Omental fat pad (tissue), 3 donors: ENCODE measurements at regions not wholly inside any gene's neighbourhood (a gene's known extent, or its start where the extent isn't known, plus 50 kb on each side); places are given as distances from the start of the nearest gene placed in this dataset.
"Not testable (repeated sequence)": the region's sequence is repeated elsewhere in the genome, so short reads cannot be mapped to it uniquely, and the experiment has no call there.

Experiments used
- ATAC-seq: fragments of 150-250 bp; one replicate; pipeline ENCODE4 v1.9.1; 2016; ENCODE audit warnings: mild to moderate bottlenecking, moderate library complexity; ENCODE audit not compliant: low FRiP score
- DNase-seq: peaks from one replicate; pipeline ENCODE4 v3.0.0-alpha.2; 2019; ENCODE audit warnings: low spot score
- CTCF ChIP-seq, 3 donors: fragments of 450-650 bp; IDR thresholded peaks; one replicate each; pipeline ENCODE4 v1.5.1; 2016 to 2017; ENCODE audit warnings: antibody characterized with exemption in 3 of 3, mild to moderate bottlenecking in 3 of 3, moderate library complexity in 2 of 3

- no peak for ATAC-seq
- DNase-seq = no peak
- TF ChIP-seq CTCF (IDR thresholded peaks at IDR 0.05) = no peak
Measured at GRCh38 chr3:147333098-147333497, 73.2 kb downstream of the ZIC4 start.

GRCh38 chr3:147328711-147329110, 77.6 kb downstream of the ZIC4 start:
- no peak for ATAC-seq

GRCh38 chr3:147324356-147324755, 82.0 kb downstream of the ZIC4 start:
- DNase-seq = no peak
- no peak for ATAC-seq
- no peak for TF ChIP-seq CTCF (IDR thresholded peaks at IDR 0.05)

More at GRCh38 chr3:147328711-147329110, 77.6 kb downstream of the ZIC4 start:
- TF ChIP-seq CTCF (IDR thresholded peaks at IDR 0.05) = no peak
- DNase-seq = no peak

- no peak for ATAC-seq
- no peak for DNase-seq
- no peak for TF ChIP-seq CTCF (IDR thresholded peaks at IDR 0.05)
Measured at GRCh38 chr3:147318900-147319299, 87.4 kb downstream of the ZIC4 start.

GRCh38 chr3:147317080-147317479, 89.3 kb downstream of the ZIC4 start:
- not testable (repeated sequence) for ATAC-seq, DNase-seq

GRCh38 chr3:147313513-147313912, 92.8 kb downstream of the ZIC4 start:
- ATAC-seq = no peak
- DNase-seq = no peak
- no peak for TF ChIP-seq CTCF (IDR thresholded peaks at IDR 0.05)

- ATAC-seq (no peak), DNase-seq (no peak)
- TF ChIP-seq CTCF (IDR thresholded peaks at IDR 0.05) = no peak
Measured at GRCh38 chr3:147312786-147313280, 93.5 kb downstream of the ZIC4 start.

- no peak for ATAC-seq
Measured at GRCh38 chr3:147311716-147312115, 94.6 kb downstream of the ZIC4 start.

More at GRCh38 chr3:147311716-147312115, 94.6 kb downstream of the ZIC4 start:
- DNase-seq = no peak
- TF ChIP-seq CTCF (IDR thresholded peaks at IDR 0.05) = no peak
